AG08396 (cell line): ENCODE measurements at regions not wholly inside any gene's neighbourhood (a gene's known extent, or its start where the extent isn't known, plus 50 kb on each side); places are given as distances from the start of the nearest gene placed in this dataset.

Source experiments
- DNase-seq: peaks from one replicate; pipeline ENCODE4 v3.0.0; 2012; ENCODE audit warnings: low spot score, mixed read lengths

GRCh38 chr11:101211407-101211975 is 81.9 kb upstream of the PGR start:
- no peak for DNase-seq

- no peak for DNase-seq
Measured at GRCh38 chr11:101202614-101203013, 73.0 kb upstream of the PGR start.

GRCh38 chr11:101199416-101199815 is 69.8 kb upstream of the PGR start:
- no peak for DNase-seq

- no peak for DNase-seq
Measured at GRCh38 chr11:101195294-101195693, 65.7 kb upstream of the PGR start.

- DNase-seq: no peak
Measured at GRCh38 chr11:101188801-101189200, 59.2 kb upstream of the PGR start.

- no peak for DNase-seq
Measured at GRCh38 chr11:101188173-101188572, 58.6 kb upstream of the PGR start.

GRCh38 chr11:101187748-101188147 is 58.1 kb upstream of the PGR start:
- no peak for DNase-seq

- DNase-seq: no peak
Measured at GRCh38 chr11:101185985-101186384, 56.4 kb upstream of the PGR start.

GRCh38 chr11:101182467-101182866 is 52.9 kb upstream of the PGR start:
- DNase-seq: no peak

- DNase-seq: no peak
Measured at GRCh38 chr11:101180481-101180880, 50.9 kb upstream of the PGR start.
